GM19438 (cell line): ENCODE measurements at regions not wholly inside any gene's neighbourhood (a gene's known extent, or its start where the extent isn't known, plus 50 kb on each side); places are given as distances from the start of the nearest gene placed in this dataset.
"Not testable (repeated sequence)": the region's sequence is repeated elsewhere in the genome, so short reads cannot be mapped to it uniquely, and the experiment has no call there.

Experiments used
- ATAC-seq: cut with Tn5 transposase; IDR thresholded peaks from one replicate; pipeline ENCODE4 v1.9.1; 2021; ENCODE audit warnings: low read depth; ENCODE audit not compliant: unreplicated experiment

- ATAC-seq: no peak
Observed at GRCh38 chr2:107093426-107093957, 207.5 kb upstream of the ST6GAL2 start.

- ATAC-seq: no peak
Observed at GRCh38 chr2:107094450-107094986, 208.6 kb upstream of the ST6GAL2 start.

GRCh38 chr2:107102176-107102575 is 216.2 kb upstream of the ST6GAL2 start:
- no peak for ATAC-seq

GRCh38 chr2:107107351-107107750 is 221.4 kb upstream of the ST6GAL2 start:
- ATAC-seq: no peak

GRCh38 chr2:107108556-107108955 is 222.6 kb upstream of the ST6GAL2 start:
- ATAC-seq: no peak

GRCh38 chr2:107111623-107112022 is 225.7 kb upstream of the ST6GAL2 start:
- ATAC-seq: no peak

- no peak for ATAC-seq
Observed at GRCh38 chr2:107112561-107112960, 226.6 kb upstream of the ST6GAL2 start.

GRCh38 chr2:107128381-107128780 is 242.4 kb upstream of the ST6GAL2 start:
- ATAC-seq: no peak

GRCh38 chr2:107132070-107132469 is 246.1 kb upstream of the ST6GAL2 start:
- ATAC-seq: peak; percentile 70

GRCh38 chr2:107132746-107133145 is 246.8 kb upstream of the ST6GAL2 start:
- no peak for ATAC-seq

- ATAC-seq: no peak
Observed at GRCh38 chr2:107133412-107133811, 247.4 kb upstream of the ST6GAL2 start.

GRCh38 chr2:107136733-107137132 is 250.8 kb upstream of the ST6GAL2 start:
- ATAC-seq: no peak

- no peak for ATAC-seq
Observed at GRCh38 chr2:107137706-107138105, 251.7 kb upstream of the ST6GAL2 start.

GRCh38 chr2:107146181-107146580 is 260.2 kb upstream of the ST6GAL2 start:
- ATAC-seq: no peak

- ATAC-seq: not testable (repeated sequence)
Observed at GRCh38 chr2:107146645-107147044, 260.7 kb upstream of the ST6GAL2 start.

- ATAC-seq: no peak
Observed at GRCh38 chr2:107148055-107148454, 262.1 kb upstream of the ST6GAL2 start.

GRCh38 chr2:107148496-107148895 is 262.5 kb upstream of the ST6GAL2 start:
- ATAC-seq: no peak

- ATAC-seq: no peak
Observed at GRCh38 chr2:107160640-107161239, 274.8 kb upstream of the ST6GAL2 start.

GRCh38 chr2:107168141-107168540 is 282.2 kb upstream of the ST6GAL2 start:
- no peak for ATAC-seq

- no peak for ATAC-seq
Observed at GRCh38 chr2:107174171-107174570, 288.2 kb upstream of the ST6GAL2 start.

- no peak for ATAC-seq
Observed at GRCh38 chr2:107182981-107183380, 297.0 kb upstream of the ST6GAL2 start.

GRCh38 chr2:107187870-107188269 is 301.9 kb upstream of the ST6GAL2 start:
- ATAC-seq: no peak
